K562 (cell line): ENCODE measurements at regions not wholly inside any gene's neighbourhood (a gene's known extent, or its start where the extent isn't known, plus 50 kb on each side); places are given as distances from the start of the nearest gene placed in this dataset.

ENCODE experiments used
- ATAC-seq: fragments of 200-7000 bp; cut with Tn5 transposase; 3 replicates; pipeline ENCODE4 v1.9.1; 2020; ENCODE audit warnings: moderate library complexity
- BruUV-seq: library from RNA; stranded (reverse); fragments of 400-500 nt; replicated peaks from 2 replicates; lab custom pipeline; 2021; lab: Mats Ljungman, UMichigan
- CTCF ChIA-PET: fragments of 300-600 bp; formaldehyde crosslinking; extraction: SDS; loops from one replicate; lab custom pipeline; 2021; ENCODE audit warnings: low intra/inter-chr PET ratio; lab: Yijun Ruan, JAX
- POLR2A ChIA-PET: fragments of 300-600, 350-650 bp; sonication (Branson Sonifier 250); formaldehyde crosslinking; extraction: SDS; loops from one replicate; lab custom pipeline; 2021; ENCODE audit warnings: antibody characterized with exemption, inconsistent platforms; lab: Yijun Ruan, JAX
- DNase-seq, 4 experiments: peaks; one replicate each; pipeline versions ENCODE4 v3.0.0 to v3.0.0-alpha.2; 2011 to 2018; ENCODE audit warnings: low spot score in 3 of 4, mixed read lengths in 3 of 4; ENCODE audit errors: extremely low read depth in 1 of 4
- FAIRE-seq: peaks from 2 replicates; lab custom pipeline; 2011; peaks lifted over from hg19 to GRCh38; lab: Jason Lieb, UNC
- H2AFZ ChIP-seq: 2 replicates; pipeline ENCODE4 v1.6.0; 2011; ENCODE audit warnings: low read depth, low read length, control low read depth, inconsistent platforms
- H3K27ac ChIP-seq: fragments of 200-600 bp; 3 replicates; pipeline ENCODE4 v1.8.0; 2011; ENCODE audit warnings: low read depth, mild to moderate bottlenecking, control low read depth, inconsistent platforms, low read length, moderate library complexity, mixed read lengths; ENCODE audit errors: extremely low read depth
- H3K27me3 ChIP-seq, 2 experiments: fragments of 300-600 bp in 1 of 2; 2 replicates in 1 of 2; 3 replicates in 1 of 2; pipeline versions ENCODE4 v1.6.0 to v1.8.0; 2011; ENCODE audit warnings: inconsistent platforms in 2 of 2, low read length in 2 of 2, mild to moderate bottlenecking in 1 of 2, mixed read lengths in 1 of 2, moderate library complexity in 1 of 2; ENCODE audit not compliant: control insufficient read depth in 2 of 2, insufficient read depth in 2 of 2
- H3K36me3 ChIP-seq: fragments of 300-600 bp; 3 replicates; pipeline ENCODE4 v1.8.0; 2011; ENCODE audit warnings: mild to moderate bottlenecking, low read length, inconsistent platforms; ENCODE audit not compliant: control insufficient read depth, insufficient read depth
- H3K4me1 ChIP-seq, 2 experiments: fragments of 200-600 bp in 1 of 2; replicated peaks in 1 of 2; 2 replicates in 1 of 2; 3 replicates in 1 of 2; pipeline versions ENCODE4 v1.5.1 to v1.8.0; 2011; ENCODE audit warnings: inconsistent platforms in 2 of 2, low read length in 2 of 2, mild to moderate bottlenecking in 1 of 2, mixed read lengths in 1 of 2, moderate library complexity in 1 of 2; ENCODE audit not compliant: control insufficient read depth in 2 of 2, insufficient read depth in 2 of 2
- H3K4me2 ChIP-seq: 2 replicates; pipeline ENCODE4 v1.6.1; 2011; ENCODE audit warnings: low read length, control low read depth, inconsistent platforms, mixed read lengths; ENCODE audit not compliant: insufficient read depth
- H3K4me3 ChIP-seq: fragments of 200-600 bp; sonication (generic), shearing (Covaris generic); 2 replicates; pipeline ENCODE4 v1.5.1; 2016; ENCODE audit warnings: control low read depth, inconsistent platforms
- H3K79me2 ChIP-seq: fragments of 200-600 bp; 3 replicates; pipeline ENCODE4 v1.8.0; 2011; ENCODE audit warnings: low read length, inconsistent platforms; ENCODE audit not compliant: control insufficient read depth, insufficient read depth
- H3K9ac ChIP-seq, 2 experiments: 2 replicates each; pipeline versions ENCODE4 v1.6.0 to v1.6.1; 2011; ENCODE audit warnings: low read depth in 2 of 2, low read length in 2 of 2, control low read depth in 1 of 2, inconsistent platforms in 1 of 2, mild to moderate bottlenecking in 1 of 2, mixed read lengths in 1 of 2; ENCODE audit not compliant: insufficient read depth in 1 of 2
- H3K9me1 ChIP-seq: one replicate; pipeline ENCODE4 v1.6.0; 2011; ENCODE audit warnings: inconsistent platforms, mild to moderate bottlenecking, low read length, moderate library complexity; ENCODE audit not compliant: control insufficient read depth, insufficient read depth
- H3K9me3 ChIP-seq: replicated peaks from 2 replicates; pipeline ENCODE4 v1.5.1; 2011; ENCODE audit warnings: low read depth, low read length, inconsistent platforms; ENCODE audit not compliant: control insufficient read depth, insufficient read depth
- H4K20me1 ChIP-seq: replicated peaks from 2 replicates; pipeline ENCODE4 v1.6.1; 2011; ENCODE audit warnings: low read length, inconsistent platforms, mixed read lengths; ENCODE audit not compliant: control insufficient read depth, insufficient read depth
- BACH1 ChIP-seq: fragments of 200-800 bp; sonication (Bioruptor generic); IDR thresholded peaks from 2 replicates; pipeline ENCODE4 v1.6.1; 2016; ENCODE audit warnings: missing genetic modification characterization, missing compliant biosample characterization
- BCL6 ChIP-seq: fragments of 250-450 bp; sonication (Bioruptor Pico); IDR thresholded peaks from 2 replicates; pipeline ENCODE4 v1.4.0; 2020
- DMBX1 ChIP-seq: fragments of 250-450 bp; sonication (Bioruptor Pico); IDR thresholded peaks from 2 replicates; pipeline ENCODE4 v1.8.0; 2022; ENCODE audit warnings: inconsistent platforms, mild to moderate bottlenecking, moderate library complexity, borderline replicate concordance
- FOXJ2 ChIP-seq: fragments of 200-800 bp; sonication (Bioruptor generic); IDR thresholded peaks from 2 replicates; pipeline ENCODE4 v1.6.1; 2016; ENCODE audit warnings: missing genetic modification characterization, missing compliant biosample characterization
- FOXJ3 ChIP-seq: sonication (generic); formaldehyde crosslinking; IDR thresholded peaks from 2 replicates; pipeline ENCODE4 v1.4.0; 2020; ENCODE audit warnings: mild to moderate bottlenecking, missing genetic modification reagents
- FOXK1 ChIP-seq: sonication (generic); formaldehyde crosslinking; IDR thresholded peaks from 2 replicates; pipeline ENCODE4 v1.8.0; 2022; ENCODE audit warnings: missing genetic modification reagents, mild to moderate bottlenecking, borderline replicate concordance
- GTF2A2 ChIP-seq: IDR thresholded peaks from 2 replicates; pipeline ENCODE4 v1.6.1; 2016; ENCODE audit warnings: mild to moderate bottlenecking, missing genetic modification characterization, missing compliant biosample characterization
- MAFF ChIP-seq: IDR thresholded peaks from 2 replicates; pipeline ENCODE4 v1.6.1; 2012; ENCODE audit warnings: low read length, improper control_type of control experiment
- MIER1 ChIP-seq: fragments of 450-650 bp; IDR thresholded peaks from 2 replicates; pipeline ENCODE4 v1.6.1; 2016; ENCODE audit warnings: antibody characterized with exemption, mild to moderate bottlenecking, low read depth
- SMC3 ChIP-seq: conservative IDR thresholded peaks from 2 replicates; pipeline ENCODE4 v1.6.1; 2011; ENCODE audit warnings: low read depth, low read length, improper control_type of control experiment; ENCODE audit not compliant: insufficient read depth
- SP2 ChIP-seq: IDR thresholded peaks from 2 replicates; pipeline ENCODE4 v1.6.1; 2011; ENCODE audit warnings: mild to moderate bottlenecking, low read depth, low read length, moderate library complexity; ENCODE audit not compliant: poor library complexity, severe bottlenecking; ENCODE audit errors: extremely low read depth
- ZBED1 ChIP-seq: IDR thresholded peaks from 2 replicates; pipeline ENCODE4 v1.6.1; 2014
- ZNF311 ChIP-seq: fragments of 250-450 bp; sonication (Bioruptor Pico); IDR thresholded peaks from 2 replicates; pipeline ENCODE4 v1.4.0; 2020; ENCODE audit warnings: mild to moderate bottlenecking, moderate library complexity
- ZSCAN32 ChIP-seq: fragments of 450-650 bp; formaldehyde crosslinking; IDR thresholded peaks from 2 replicates; pipeline ENCODE4 v1.4.0; 2020; ENCODE audit warnings: mild to moderate bottlenecking, moderate library complexity
- WGBS: fragments of 100-300 bp; shearing (Covaris generic); methylation state at CpG from one replicate; pipeline ENCODE4 v1.1.6; 2016; ENCODE audit warnings: low coverage, mixed read lengths; ENCODE audit not compliant: insufficient coverage; ENCODE audit errors: missing lambda C conversion rate; 5-methylcytosine and 5-hydroxymethylcytosine counted together
- in situ Hi-C: fragments of 300-500 bp; cut with MboI; formaldehyde crosslinking; loops from 4 replicates; pipeline ENCODE4 v1.15.0; 2018; ENCODE audit warnings: inconsistent platforms, mixed read lengths
- intact Hi-C: fragments of 100-400 bp; cut with micrococcal nuclease; formaldehyde crosslinking; loops from 2 replicates; pipeline ENCODE4 v1.14.2; 2022
- TF ChIP-seq, protein P1 (sequence below), 2 experiments: fragments of 450-650 bp; conservative IDR thresholded peaks; 2 replicates each; pipeline ENCODE4 v1.6.1; 2017; ENCODE audit warnings: mild to moderate bottlenecking in 2 of 2, moderate library complexity in 2 of 2
- TF ChIP-seq, protein P2 (sequence below): sonication (generic); formaldehyde crosslinking; IDR thresholded peaks from 2 replicates; pipeline ENCODE4 v1.8.1; 2023; ENCODE audit warnings: mild to moderate bottlenecking, missing genetic modification reagents

- TF ChIP-seq FOXJ2 (tag) (no peak), ZNF311 (CRISPR knock-in tag) (no peak), DMBX1 (CRISPR knock-in tag) (no peak)
- TF ChIP-seq, all 486 proteins: peak for 0
These were observed 145.5 kb downstream of the TENT5A start (continued) for GRCh38 chr6:81606965-81607381.

DNA sequence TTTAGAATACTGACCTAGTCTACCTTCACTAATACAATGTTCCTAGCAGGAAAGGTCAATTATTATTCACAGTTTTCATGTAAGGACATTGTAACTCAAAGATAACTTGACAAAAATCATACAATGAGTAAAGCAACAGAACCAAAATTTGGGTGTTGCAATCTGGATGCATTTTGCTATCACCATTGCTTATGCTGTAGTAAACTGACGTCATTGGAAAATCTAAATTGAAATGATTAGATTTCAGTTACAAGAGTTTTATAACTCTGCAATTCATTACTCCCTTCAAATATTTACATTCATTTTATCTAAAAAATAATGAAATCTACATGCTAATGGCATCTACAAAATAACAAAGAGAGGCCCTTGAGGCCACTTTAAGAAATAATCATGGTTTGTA lies 147.0 kb downstream of the TENT5A start:
- intact Hi-C loops (no loop called here), in situ Hi-C loops (no loop called here)
- 0% methylated on average over 1 of the region's 1 CpG for WGBS
- Histone ChIP-seq H3K9me1 (no peaks in the 10 kb centered on the region), H3K4me1 (no peaks in the 10 kb centered on the region), H4K20me1 (no peaks in the 10 kb centered on the region), H3K9ac (no peak overlapping the region), H3K36me3 (no peaks in the 10 kb centered on the region), H3K4me3 (no peak overlapping the region), H3K4me2 (no peak overlapping the region), H3K9me3 (no peaks in the 10 kb centered on the region; the same call in 1 of the 2 replicates), H3K27ac (no peak overlapping the region), H3K79me2 (no peaks in the 10 kb centered on the region), H3K27me3 (no peaks in the 10 kb centered on the region), H2AFZ (no peak overlapping the region)
- ATAC-seq (no peak), FAIRE-seq (no peak), DNase-seq (no peak)
- POLR2A ChIA-PET, result no interaction called here
- no TSS peak for BruUV-seq
- CTCF ChIA-PET, result no interaction called here
- TF ChIP-seq SMC3, result no peak
- no peak for TF ChIP-seq BCL6
- no peak for TF ChIP-seq FOXJ3
- TF ChIP-seq GTF2A2 (tag), result no peak
- no peak for TF ChIP-seq FOXJ2 (tag)
- no peak for TF ChIP-seq FOXK1 (CRISPR knock-in tag)
- TF ChIP-seq, protein P1, sequence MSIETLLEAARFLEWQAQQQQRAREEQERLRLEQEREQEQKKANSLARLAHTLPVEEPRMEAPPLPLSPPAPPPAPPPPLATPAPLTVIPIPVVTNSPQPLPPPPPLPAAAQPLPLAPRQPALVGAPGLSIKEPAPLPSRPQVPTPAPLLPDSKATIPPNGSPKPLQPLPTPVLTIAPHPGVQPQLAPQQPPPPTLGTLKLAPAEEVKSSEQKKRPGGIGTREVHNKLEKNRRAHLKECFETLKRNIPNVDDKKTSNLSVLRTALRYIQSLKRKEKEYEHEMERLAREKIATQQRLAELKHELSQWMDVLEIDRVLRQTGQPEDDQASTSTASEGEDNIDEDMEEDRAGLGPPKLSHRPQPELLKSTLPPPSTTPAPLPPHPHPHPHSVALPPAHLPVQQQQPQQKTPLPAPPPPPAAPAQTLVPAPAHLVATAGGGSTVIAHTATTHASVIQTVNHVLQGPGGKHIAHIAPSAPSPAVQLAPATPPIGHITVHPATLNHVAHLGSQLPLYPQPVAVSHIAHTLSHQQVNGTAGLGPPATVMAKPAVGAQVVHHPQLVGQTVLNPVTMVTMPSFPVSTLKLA (conservative IDR thresholded peaks at IDR 0.05), result no peak
- TF ChIP-seq ZBED1, result no peak
- no peak for TF ChIP-seq MIER1
- TF ChIP-seq SP2, result no peak
- no peak for TF ChIP-seq ZSCAN32 (CRISPR knock-in tag)
- TF ChIP-seq, protein P2, sequence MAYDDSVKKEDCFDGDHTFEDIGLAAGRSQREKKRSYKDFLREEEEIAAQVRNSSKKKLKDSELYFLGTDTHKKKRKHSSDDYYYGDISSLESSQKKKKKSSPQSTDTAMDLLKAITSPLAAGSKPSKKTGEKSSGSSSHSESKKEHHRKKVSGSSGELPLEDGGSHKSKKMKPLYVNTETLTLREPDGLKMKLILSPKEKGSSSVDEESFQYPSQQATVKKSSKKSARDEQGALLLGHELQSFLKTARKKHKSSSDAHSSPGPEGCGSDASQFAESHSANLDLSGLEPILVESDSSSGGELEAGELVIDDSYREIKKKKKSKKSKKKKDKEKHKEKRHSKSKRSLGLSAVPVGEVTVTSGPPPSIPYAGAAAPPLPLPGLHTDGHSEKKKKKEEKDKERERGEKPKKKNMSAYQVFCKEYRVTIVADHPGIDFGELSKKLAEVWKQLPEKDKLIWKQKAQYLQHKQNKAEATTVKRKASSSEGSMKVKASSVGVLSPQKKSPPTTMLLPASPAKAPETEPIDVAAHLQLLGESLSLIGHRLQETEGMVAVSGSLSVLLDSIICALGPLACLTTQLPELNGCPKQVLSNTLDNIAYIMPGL (CRISPR knock-in tag), result no peak
- no peak for TF ChIP-seq MAFF
- TF ChIP-seq BACH1, result no peak
